Left ventricle myocardium superior (tissue), 1 donor: ENCODE measurements at regions not wholly inside any gene's neighbourhood (a gene's known extent, or its start where the extent isn't known, plus 50 kb on each side); places are given as distances from the start of the nearest gene placed in this dataset.
"Not testable (repeated sequence)": the region's sequence is repeated elsewhere in the genome, so short reads cannot be mapped to it uniquely, and the experiment has no call there.

ENCODE experiments used
- ATAC-seq: fragments of 200-7000 bp; cut with Tn5 transposase; one replicate; pipeline ENCODE4 v1.9.1; 2020; ENCODE audit warnings: mild to moderate bottlenecking, moderate library complexity
- DNase-seq: peaks from one replicate; pipeline ENCODE4 v3.0.0-alpha.2; 2020
- intact Hi-C: fragments of 100-400 bp; cut with micrococcal nuclease; formaldehyde crosslinking; loops from one replicate; pipeline ENCODE4 v1.11.0; 2022
- donor health status: DM: no; HTN: yes; CAD: no; lungs with severe emphysema.

DNA sequence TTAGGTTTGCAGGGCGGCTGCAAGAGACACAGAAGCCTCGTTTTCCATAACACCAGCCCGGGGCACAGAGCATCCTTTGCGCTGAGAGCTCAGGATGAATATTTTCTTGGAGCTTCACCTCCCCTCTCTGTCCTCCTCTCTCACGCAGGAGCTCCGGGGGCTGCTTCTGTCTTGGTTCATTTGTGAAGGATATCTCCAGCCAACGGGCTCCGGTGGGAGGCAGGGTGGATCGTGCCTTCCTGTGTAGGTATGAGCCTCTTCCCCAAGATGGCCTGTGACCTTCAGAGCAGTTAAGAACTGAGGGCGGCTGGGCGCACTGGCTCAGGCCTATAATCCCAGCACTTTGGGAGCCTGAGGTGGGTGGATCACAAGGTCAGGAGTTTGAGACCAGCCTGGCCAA, 319.0 kb upstream of the C1orf174 start:
- intact Hi-C loops: no loop called here
- DNase-seq (no peak), ATAC-seq (no peak)

DNA sequence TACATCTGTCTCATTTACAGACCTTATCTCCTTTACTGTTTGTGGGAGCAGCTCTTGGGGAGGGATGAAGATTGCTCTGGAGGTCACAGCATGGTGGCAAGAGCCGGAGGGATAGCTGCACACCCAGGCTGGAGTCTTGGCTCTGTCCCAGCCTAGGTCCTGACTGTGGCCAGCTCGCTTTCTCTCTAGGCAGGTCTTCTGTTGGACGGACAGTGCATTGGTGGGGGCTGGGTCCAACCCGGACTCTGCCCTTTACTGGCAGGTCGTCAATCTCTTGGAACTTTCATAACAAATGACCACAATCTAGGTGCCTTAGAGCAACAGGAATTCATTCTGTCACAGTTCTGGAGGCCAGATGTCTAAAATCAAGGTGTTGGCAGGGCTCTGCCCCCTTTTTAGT, 319.8 kb upstream of the C1orf174 start:
- ATAC-seq: no peak
- intact Hi-C loops: no loop called here
- no peak for DNase-seq

DNA sequence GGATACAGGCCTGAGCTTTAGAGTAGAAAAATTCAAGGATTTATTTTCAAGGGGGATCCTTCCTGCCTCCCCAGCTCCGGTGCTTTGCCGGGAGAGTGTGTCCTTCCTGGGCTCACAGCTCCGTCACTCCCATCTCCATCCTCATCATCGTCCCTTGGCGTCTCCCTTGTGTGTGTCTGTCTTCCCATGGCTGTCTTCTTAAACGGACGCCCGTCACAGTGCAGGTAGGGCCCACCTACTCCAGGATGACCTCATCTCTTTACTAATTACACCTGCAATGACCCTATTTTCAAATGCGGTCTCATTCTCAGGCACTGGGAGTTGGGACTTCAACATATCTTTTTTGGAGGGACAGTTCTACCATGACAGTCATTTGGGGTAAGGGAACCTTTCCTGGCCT, 320.3 kb upstream of the C1orf174 start:
- DNase-seq: no peak
- no peak for ATAC-seq
- intact Hi-C loops: no loop called here

DNA sequence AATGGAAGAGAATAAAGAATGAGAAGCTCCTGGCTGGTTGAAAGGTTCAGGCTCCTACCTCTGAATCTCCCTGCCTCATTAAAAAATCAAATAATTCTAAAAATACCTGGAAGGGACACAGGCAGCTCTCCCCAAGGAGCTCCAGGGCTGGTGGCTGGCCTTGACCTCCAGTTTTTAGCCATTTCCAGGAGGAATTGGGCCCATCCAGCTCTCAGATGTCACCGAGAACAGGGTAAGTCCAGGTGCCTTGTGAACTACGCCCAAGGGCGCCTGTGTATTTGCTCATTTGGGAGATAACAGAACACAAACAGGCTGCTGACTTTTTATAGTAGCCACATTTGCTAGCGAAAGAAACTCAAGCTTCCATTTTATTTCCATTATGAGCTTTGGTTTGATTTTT, 321.0 kb upstream of the C1orf174 start:
- intact Hi-C loops: no loop called here
- DNase-seq (no peak), ATAC-seq (no peak)

DNA sequence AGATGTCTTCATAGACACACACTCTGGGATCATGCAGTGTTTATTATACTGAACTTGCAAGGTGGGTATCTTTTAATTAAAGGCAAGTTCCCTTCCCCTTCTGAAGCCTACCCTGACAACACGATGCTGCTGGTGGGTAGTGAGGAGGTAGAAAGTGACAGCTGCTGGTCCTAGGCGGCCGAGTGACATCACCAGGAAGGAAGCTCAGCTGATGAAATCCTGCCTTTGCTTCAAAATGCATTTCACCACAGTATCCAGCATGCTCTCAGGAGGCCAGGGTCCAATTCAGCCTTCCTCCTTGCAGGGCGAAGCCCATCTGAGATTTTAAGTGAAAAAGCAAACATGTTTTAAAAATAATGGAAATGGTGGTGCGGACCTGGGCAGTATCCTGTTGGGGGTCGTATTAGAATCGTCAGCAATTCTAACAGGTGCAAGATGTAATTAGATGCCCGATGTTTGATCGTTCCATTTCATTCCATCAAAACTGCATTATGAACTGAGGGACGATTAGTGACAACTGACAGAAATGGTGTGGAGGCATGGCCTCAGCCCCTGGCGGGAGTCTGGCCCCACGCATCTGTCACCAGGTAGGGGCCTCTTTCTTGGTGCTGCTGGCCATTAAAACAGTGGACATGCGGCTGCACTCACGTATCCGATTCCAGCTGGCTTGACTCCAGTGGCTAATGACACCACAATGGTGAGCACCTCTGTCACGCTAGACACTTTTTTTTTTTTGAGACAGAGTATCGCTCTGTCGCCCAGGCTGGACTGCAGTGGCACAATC, 324.8 kb upstream of the C1orf174 start:
- ATAC-seq: no peak
- DNase-seq: no peak
- intact Hi-C loops: no loop called here

DNA sequence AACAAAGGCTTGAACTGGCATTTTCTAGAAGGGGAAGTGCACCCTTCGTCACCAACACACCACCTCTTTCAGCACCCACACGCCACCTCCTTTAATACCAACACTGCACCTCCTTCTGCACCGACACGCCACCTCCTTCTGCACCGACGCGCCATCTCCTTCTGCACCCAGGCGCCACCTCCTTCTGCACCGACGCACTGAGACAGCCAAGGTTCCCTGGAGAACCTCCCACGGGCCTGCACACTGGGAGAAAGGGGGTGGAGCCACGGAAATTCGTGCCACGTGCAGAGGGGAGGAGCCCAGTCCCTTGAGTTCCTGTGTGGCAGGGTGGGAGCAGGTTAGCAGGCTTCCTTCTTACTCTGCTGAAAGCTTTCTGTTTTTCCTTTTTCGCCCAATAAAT, 327.9 kb upstream of the C1orf174 start:
- ATAC-seq (no peak), DNase-seq (no peak)
- intact Hi-C loops: no loop called here

DNA sequence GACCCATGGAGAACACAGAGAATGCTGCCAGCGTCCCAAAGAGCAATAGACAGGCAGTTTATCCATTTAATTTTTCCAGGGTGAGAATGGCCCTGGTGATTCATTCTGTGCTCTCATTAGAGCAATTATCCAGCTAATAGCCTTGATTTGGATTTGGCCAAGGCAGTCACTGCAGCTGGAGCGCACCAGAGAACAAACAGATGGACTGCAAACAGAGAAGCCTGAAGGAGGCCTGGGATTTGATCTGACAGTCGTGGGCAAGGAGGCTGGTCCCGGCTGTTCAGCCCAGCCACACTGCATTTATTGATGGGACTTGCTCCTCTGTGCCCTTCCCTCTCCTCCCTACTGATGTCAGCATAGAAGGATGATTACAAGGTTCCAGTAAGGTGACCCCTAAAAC, 353.9 kb upstream of the C1orf174 start:
- intact Hi-C loops: no loop called here
- ATAC-seq (no peak), DNase-seq (no peak)

DNA sequence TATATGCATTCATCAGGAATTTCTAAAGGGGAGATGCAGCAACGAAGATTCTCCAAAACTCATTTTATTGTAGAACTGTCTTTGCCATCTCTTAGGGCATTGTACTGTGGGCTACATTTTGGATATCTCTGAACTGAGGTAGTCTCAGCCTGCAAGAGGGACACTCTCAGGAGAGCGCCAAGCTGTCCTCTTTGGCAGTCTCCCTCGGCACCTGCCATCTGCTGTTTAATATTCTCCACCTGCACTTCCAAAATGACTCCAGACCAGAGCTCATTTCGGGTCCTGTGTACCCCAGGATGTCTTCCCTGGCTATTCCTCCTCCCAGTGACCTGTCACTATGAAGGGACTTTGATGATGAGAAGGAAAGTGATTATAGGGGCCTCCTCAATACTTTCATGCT, 356.3 kb upstream of the C1orf174 start:
- intact Hi-C loops: no loop called here
- no peak for ATAC-seq
- DNase-seq: no peak

DNA sequence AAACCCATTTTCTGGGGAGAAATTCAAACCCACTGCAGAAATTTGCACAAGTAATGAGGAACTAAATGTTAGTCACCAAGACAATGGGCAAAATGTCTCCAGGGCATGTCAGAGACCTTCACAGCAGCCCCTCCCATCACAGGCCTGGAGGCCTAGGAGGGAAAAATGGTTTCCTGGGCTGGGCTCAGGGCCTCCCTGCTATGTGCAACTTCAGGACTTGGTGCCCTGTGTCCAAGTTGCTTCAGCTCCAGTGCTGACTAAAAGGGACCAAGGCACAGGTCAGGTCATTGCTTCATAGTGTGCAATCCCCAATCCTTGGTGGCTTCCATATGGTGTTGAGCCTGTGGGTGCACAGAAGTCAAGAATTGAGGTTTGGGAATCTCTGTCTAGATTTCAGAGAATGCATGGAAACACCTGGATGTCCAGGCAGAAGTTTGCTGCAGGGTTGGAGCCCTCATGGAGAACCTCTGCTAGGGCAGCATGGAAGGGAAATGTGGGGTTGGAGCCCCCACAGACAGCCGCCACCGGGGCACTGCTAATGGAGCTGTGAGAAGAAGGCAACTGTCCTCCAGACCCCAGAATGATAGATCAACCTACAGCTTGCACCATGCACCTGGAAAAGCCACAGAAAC, 358.2 kb upstream of the C1orf174 start:
- ATAC-seq, DNase-seq, intact Hi-C loops: not testable (repeated sequence)

DNA sequence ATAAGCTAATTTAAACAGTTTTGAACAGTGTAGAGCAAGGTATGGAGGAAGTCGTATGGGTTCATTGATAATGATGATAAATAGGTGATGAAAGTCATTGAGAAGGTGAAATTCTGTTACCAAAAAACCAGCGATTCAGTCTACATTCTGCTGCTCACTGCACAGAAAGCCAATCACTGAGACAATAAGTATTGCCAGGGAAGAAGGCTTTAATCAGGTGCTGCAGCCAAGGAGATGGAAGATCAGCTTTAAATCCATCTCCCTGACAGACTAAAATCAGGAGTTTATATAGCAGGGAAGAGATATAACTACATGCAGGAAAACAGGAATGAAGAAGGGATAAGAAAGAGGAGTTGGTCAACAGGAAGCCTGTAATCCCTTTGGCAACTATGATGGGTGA, 361.3 kb upstream of the C1orf174 start:
- intact Hi-C loops: no loop called here
- ATAC-seq (no peak), DNase-seq (no peak)

DNA sequence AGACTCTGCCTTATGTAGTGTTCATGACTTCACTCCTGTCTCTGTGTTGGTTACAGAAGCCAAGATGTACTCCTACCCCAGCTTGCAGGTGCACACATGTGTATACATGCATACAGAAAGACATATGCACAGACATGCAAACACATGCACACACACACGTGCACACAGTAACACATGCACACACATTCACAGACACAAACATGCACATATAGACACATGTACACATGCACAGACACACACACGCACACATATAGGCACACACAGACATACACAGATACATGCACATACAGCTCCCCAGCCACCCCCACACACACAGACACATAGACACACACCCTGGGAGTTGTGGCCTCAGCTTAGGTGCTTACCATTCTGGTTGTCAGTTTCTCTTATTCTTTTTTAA, 362.6 kb upstream of the C1orf174 start:
- intact Hi-C loops: no loop called here
- ATAC-seq (no peak), DNase-seq (no peak)

DNA sequence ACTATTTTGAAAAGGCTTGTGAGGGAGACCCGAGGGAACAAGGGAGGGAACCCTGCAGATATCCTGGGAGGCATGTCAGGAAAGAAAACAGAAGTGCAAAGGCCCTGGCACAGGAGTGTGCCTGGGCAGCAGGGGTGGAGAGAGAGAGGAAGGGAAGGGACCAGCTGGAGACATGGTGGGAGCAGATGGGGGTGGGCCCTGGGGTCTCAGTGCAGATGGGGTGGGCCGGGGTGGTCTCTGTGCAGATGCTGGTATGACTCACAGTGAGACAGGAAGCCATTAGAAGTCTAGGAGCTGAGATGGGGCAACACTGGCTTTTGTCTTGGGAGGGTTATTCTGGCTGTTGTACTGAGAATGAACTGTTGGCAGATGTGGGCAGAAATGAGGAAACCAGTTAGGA, 363.6 kb upstream of the C1orf174 start:
- DNase-seq (no peak), ATAC-seq (no peak)
- intact Hi-C loops: no loop called here

DNA sequence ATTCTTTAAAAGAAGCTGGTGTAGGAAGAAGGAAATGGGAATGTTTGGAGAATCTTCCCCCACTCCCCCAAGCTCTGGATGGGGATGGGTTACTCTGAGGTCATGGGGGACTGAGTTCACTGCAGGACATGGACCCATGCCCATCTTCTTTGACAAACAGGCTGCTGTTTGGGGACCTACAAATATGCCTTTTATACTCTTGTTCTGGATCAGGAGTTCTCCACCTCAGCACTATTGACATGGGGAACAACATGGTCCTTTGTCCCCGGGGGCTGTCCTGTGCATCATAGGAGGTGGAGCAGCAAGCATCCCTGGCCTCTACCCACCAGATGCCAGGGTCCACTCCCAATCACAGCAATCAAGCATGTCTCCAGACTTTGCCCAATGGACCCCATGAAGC, 365.8 kb upstream of the C1orf174 start:
- DNase-seq: no peak
- ATAC-seq: no peak
- intact Hi-C loops: no loop called here

DNA sequence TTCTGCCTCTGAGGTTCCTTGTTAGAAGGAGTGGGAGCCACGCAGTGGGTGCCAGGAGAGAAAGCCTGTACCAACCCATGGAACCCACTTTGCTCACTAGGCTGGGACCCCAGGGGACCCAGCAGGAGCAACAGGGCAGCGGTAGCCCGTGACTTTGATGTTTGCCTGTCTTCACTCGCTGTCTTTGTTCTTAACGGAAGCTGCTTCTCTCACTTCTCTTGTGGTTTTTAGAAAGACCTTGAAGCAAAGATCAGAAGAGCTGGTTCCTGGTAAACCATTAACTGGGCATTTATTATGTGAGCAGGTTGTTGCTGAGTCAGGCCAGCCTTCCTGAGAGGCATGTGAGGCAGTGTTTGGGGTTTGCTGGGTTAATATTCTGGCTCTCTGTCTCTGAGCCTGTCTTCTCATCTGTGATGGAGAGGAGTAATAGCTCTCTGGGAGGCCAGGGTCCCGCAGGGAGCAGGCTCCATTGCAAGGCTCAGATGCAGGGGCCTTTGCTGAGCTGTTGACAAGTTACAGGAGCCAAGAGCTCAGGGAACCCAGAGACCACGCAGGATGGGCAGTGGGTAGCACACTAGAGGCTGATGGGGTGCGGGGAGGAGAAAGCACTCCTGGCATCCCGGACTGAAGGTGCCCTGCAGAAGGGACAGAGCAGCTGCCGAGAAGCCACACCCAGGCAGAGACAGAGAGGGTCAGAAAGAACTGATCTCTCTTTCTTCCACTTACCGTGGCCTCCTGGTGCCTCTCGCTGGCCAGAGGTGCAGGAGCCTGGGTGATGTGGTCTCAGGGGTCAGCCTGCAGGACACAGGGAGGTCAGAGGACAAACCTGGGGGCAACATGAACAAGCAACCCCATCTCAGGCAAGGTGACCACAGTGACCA, 367.5 kb upstream of the C1orf174 start:
- ATAC-seq (no peak), DNase-seq (no peak)
- intact Hi-C loops: no loop called here

DNA sequence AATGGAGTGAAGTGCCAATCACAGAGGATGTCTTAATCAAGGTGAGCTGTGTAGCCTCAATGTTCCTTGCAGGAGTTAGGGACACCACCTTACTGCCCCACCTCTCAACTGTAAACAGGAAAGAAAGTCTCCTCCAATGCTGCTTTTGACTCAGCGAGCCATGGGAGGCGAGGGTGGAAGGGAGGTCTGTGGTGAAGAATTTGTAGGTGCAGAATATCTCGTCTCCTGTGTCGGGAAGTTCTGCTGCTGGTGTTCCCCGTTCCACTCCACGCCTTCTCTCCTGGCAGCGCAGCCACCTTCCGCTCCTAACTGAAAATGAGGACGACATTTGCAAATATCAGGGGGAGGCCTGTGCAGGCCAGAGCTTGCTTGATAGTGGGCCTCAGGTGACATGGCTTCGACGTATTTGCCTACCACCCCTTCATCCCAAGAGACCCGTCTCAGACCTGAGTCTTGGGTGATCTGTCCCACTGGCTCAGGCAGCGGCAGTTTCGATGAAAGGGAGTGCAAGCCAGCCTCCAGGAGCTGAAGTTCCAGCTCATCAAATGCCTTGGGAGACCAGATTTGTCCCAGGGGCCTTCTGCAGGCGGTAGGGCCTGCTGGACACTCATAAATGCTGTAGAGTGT, 368.3 kb upstream of the C1orf174 start:
- DNase-seq: no peak
- no peak for ATAC-seq
- intact Hi-C loops: no loop called here

DNA sequence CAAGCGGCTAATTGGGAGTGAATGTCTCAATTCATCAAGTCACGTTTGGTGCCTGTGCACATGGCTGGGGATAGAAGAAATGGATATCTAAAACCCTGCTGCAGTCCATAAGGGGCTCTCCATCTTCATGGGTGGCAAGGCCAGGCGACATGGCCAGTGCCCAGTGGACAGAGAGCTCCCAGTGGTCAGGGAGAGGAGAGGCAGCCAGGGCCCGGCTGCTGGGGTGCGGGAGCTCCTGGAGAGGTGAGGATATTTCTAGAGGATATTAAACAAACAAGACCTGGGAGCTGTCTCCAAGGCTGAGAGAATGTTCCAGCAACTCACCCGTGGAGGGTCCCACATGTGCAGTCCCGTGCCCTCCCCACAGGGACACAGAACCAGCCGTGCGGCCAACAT, 368.8 kb upstream of the C1orf174 start:
- intact Hi-C loops: no loop called here
- no peak for DNase-seq
- ATAC-seq: no peak

DNA sequence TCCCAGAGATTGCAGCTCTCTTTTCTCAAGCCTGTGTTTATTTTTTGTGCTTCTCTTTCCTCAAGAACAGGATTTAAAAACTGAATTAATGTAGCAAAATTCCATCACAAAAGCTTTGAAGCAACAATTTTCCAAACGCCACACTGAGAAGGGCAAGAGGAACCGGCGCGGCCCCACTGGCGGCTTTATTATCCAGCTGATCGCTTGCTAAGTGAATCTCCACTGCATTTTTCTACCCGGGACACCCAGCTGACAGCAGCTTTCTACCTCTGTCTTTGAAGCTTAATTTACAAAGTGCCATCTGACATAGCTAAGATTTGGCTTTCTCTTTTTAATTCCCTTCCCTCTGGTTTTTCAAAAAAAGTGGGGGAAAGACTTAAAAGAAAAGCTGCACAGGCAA, 369.3 kb upstream of the C1orf174 start:
- ATAC-seq (no peak), DNase-seq (no peak)
- intact Hi-C loops: no loop called here

DNA sequence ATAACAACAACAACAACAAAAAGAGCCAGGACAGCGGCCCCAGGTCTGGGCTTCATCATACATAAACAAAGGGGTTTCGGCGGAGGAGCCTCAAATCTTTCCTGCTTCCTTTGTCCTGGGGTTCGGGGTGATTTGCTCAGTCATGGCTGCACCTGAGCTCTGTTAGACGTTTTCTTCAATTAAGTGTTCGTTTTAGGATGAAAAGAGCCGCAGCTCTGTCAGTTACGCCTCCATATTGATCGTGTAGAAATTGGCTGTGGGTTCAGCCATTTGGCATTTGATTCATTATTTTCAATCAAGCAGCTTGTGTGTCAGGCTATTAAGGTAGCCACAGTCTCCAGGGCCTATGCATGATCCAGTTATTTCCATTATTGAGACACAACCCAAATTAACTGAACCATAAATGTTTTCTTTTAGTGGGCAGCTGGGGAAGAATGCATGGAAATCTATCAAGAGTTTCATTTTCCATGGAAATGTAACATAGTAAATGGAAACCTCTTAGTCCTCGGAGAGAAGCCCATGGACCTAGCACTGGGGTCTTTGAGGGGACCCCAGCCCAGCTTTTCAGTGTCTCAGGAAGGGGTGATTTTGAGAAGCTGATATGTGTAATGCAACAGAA, 370.0 kb upstream of the C1orf174 start:
- no peak for ATAC-seq
- intact Hi-C loops: no loop called here
- DNase-seq: no peak

DNA sequence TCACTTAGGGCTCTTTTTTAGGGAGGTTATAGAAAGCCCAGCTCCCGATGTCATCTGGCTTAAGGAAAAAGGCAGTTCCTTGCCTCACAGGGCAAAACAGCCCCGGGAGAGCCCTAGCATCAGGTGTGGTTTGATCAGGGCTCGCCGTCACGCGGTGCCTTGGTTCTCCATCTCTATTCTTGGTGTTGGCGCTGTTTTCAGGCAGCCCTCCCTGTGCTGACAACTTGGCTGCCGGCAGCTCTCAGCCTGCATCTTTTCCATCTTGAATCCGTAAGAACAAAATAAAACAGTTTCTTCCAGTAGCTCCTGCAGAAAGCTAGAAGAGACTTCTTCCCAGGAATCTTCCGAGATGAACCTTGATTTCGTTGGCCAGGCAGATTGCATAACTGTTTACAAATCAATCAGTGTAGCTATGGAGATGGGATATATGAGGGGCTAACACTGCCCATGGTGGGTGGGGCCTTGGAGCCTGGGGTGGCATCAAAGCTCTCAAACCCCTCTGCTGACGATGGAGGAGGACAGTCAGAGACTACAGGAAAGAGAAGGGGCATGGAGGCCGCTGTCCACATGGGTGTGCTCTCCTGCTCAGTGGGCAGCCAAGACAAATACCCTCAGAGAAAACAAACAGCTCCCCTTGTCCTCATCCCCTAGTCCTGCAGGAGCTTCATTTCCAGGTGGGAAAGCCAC, 370.7 kb upstream of the C1orf174 start:
- intact Hi-C loops: no loop called here
- DNase-seq (no peak), ATAC-seq (no peak)
